Bronchial epithelial cell (primary cell): ENCODE measurements at regions not wholly inside any gene's neighbourhood (a gene's known extent, or its start where the extent isn't known, plus 50 kb on each side); places are given as distances from the start of the nearest gene placed in this dataset.

ENCODE experiments used
- DNase-seq: peaks from one replicate; pipeline ENCODE4 v3.0.0-alpha.2; 2010; ENCODE audit warnings: low read depth
- FAIRE-seq: peaks from 2 replicates; lab custom pipeline; 2011; peaks lifted over from hg19 to GRCh38; lab: Jason Lieb, UNC
- H3K27me3 ChIP-seq: 2 replicates; pipeline ENCODE4 v1.5.1; 2011; ENCODE audit warnings: low read length; ENCODE audit not compliant: control insufficient read depth, insufficient read depth
- H3K36me3 ChIP-seq: 2 replicates; pipeline ENCODE4 v1.5.1; 2011; ENCODE audit warnings: low read length; ENCODE audit not compliant: control insufficient read depth, insufficient read depth
- H3K4me3 ChIP-seq: 2 replicates; pipeline ENCODE4 v1.5.1; 2011; ENCODE audit warnings: mild to moderate bottlenecking, low read depth, low read length, control low read depth
- CTCF ChIP-seq: IDR thresholded peaks from 2 replicates; pipeline ENCODE4 v1.5.1; 2011; ENCODE audit warnings: mild to moderate bottlenecking, moderate library complexity, low read length, control low read depth, inconsistent platforms; ENCODE audit not compliant: insufficient read depth, severe bottlenecking

DNA sequence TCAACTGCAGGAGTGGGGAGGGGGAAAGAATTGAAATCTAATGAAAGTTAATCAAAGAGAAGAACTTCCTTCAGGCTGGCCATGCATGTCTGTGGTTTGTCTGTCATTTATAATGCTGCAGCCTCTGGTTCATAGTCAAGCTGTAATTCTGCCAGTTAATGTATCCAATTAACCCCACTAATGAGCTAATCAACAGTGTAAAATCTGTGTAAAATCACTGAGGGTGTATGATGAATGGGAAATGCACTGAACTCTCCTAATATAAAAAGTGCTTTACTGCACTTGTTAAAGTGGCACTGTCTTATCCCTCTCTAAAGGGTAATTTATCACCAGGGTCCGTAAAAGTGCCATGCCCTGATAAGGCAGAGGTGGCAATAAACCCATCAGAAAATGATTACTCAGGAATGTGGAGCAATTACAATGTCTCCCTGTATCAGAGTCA is 798.1 kb downstream of the PDHA2 start:
- TF ChIP-seq CTCF, result no peak
- no peak for FAIRE-seq
- Histone ChIP-seq H3K27me3 (no peaks in the 10 kb centered on the region), H3K4me3 (no peak overlapping the region), H3K36me3 (no peaks in the 10 kb centered on the region)
- DNase-seq, result no peak

GRCh38 chr4:96639932-96640331 is 800.0 kb downstream of the PDHA2 start:
- H3K4me3 ChIP-seq, result no peak overlapping the region
- H3K36me3 ChIP-seq, result no peaks in the 10 kb centered on the region
- FAIRE-seq (no peak), DNase-seq (no peak)
- TF ChIP-seq CTCF, result no peak
- no peaks in the 10 kb centered on the region for H3K27me3 ChIP-seq

GRCh38 chr4:96642490-96642889 is 802.6 kb downstream of the PDHA2 start:
- Histone ChIP-seq H3K4me3 (no peak overlapping the region), H3K36me3 (no peaks in the 10 kb centered on the region), H3K27me3 (no peaks in the 10 kb centered on the region)
- no peak for FAIRE-seq
- no peak for DNase-seq
- TF ChIP-seq CTCF, result no peak

DNA sequence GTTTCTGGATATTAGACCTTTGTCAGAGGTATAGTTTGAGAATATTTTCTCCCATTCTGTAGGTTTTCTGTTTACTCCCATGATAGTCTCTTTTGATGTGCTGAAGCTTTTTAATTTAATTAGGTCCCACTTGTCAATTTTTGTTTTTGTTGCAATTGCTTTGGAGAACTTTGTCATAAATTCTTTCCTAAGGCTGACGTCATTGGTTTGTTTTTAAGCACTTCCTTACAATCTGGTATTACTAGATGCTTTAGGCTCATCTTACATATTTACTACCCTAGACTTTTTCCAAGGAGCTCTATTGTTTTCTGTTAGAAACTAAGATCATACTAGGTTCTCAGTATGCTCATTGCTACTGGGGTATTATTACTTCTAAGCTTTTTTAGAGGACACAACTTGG is 806.3 kb downstream of the PDHA2 start:
- FAIRE-seq (no peak), DNase-seq (no peak)
- no peaks in the 10 kb centered on the region for H3K27me3 ChIP-seq
- H3K4me3 ChIP-seq, result no peak overlapping the region
- no peak for TF ChIP-seq CTCF
- H3K36me3 ChIP-seq, result no peaks in the 10 kb centered on the region

- Histone ChIP-seq H3K36me3 (no peaks in the 10 kb centered on the region), H3K4me3 (no peak overlapping the region), H3K27me3 (no peaks in the 10 kb centered on the region)
- DNase-seq (peak; percentile 49), FAIRE-seq (no peak)
- no peak for TF ChIP-seq CTCF
Observed at GRCh38 chr4:96649536-96649935, 809.6 kb downstream of the PDHA2 start.

- H3K36me3 ChIP-seq, result no peaks in the 10 kb centered on the region
- no peak for TF ChIP-seq CTCF
- H3K4me3 ChIP-seq, result no peak overlapping the region
- no peak for FAIRE-seq
- H3K27me3 ChIP-seq, result no peaks in the 10 kb centered on the region
- DNase-seq, result peak; percentile 19
Observed at GRCh38 chr4:96652158-96652557, 812.3 kb downstream of the PDHA2 start.
